HAP-1 (cell line): ENCODE measurements at regions not wholly inside any gene's neighbourhood (a gene's known extent, or its start where the extent isn't known, plus 50 kb on each side); places are given as distances from the start of the nearest gene placed in this dataset.

Source experiments
- DNase-seq, 2 experiments: peaks; one replicate each; pipeline ENCODE4 v3.0.0-alpha.2; 2016 to 2020; ENCODE audit warnings: low spot score in 2 of 2
- H3K27me3 ChIP-seq: fragments of 250-450 bp; sonication (Bioruptor Pico); 2 replicates; pipeline ENCODE4 v1.5.1; 2020; ENCODE audit warnings: low read depth, mild to moderate bottlenecking, moderate library complexity
- H3K36me3 ChIP-seq: fragments of 250-450 bp; sonication (Bioruptor Pico); replicated peaks from 2 replicates; pipeline ENCODE4 v1.5.1; 2020; ENCODE audit warnings: mild to moderate bottlenecking
- H3K4me1 ChIP-seq: fragments of 250-450 bp; sonication (Bioruptor Pico); 2 replicates; pipeline ENCODE4 v1.5.1; 2020; ENCODE audit warnings: mild to moderate bottlenecking
- H3K4me3 ChIP-seq: fragments of 250-450 bp; sonication (Bioruptor Pico); 2 replicates; pipeline ENCODE4 v1.5.1; 2020; ENCODE audit warnings: mild to moderate bottlenecking, moderate library complexity
- H3K9me3 ChIP-seq: fragments of 250-450 bp; sonication (Bioruptor Pico); 2 replicates; pipeline ENCODE4 v1.5.1; 2020; ENCODE audit warnings: mild to moderate bottlenecking, moderate library complexity
- in situ Hi-C: fragments of 300-500 bp; cut with MboI; formaldehyde crosslinking; loops from 3 replicates; pipeline ENCODE4 v1.14.3; 2020; ENCODE audit warnings: low sequenced_read_pairs, inconsistent platforms, mixed read lengths

DNA sequence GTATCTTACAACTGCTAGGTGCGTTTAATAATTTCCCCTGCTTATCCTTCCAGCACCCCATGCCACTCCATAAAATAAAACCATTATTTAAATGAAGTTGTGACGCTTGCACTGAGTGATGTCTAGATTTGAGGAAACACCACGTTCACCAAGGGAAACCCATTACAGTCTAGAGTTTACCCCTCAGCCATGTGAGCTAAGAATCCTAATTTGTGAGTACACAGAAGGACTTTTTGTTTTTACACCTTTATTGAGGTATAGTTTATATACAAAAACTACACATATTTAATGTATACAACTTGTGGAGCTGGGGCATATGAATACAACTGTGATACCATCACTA lies 326.8 kb downstream of the RAPGEF2 start:
- Histone ChIP-seq H3K9me3 (no peaks in the 10 kb centered on the region), H3K4me1 (no peaks in the 10 kb centered on the region), H3K36me3 (no peaks in the 10 kb centered on the region), H3K4me3 (no peak overlapping the region), H3K27me3 (no peaks in the 10 kb centered on the region)
- no peak for DNase-seq
- in situ Hi-C loops, result loop anchor here (25.0 kb wide), 1 partner anchor 1167 kb away; no protein-coding TSS in a partner anchor

DNA sequence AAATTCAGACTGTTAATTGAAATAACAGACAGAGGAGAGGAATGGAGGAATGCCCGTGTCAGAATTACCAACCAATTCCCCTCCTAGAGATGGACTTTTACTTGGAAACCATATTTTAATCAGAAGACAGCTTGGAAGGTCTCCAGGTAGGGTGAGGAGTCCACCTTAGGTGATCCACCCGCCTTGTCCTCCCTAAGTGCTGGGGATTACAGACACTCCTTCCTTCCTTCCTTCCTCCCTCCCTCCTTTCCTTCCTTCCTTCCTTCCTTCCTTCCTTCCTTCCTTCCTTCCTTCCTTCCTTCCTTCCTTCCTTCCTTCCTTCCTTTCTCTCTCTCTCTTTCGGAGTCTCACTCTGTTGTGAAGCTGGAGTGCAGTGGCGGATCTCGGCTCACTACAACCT lies 328.0 kb downstream of the RAPGEF2 start:
- Histone ChIP-seq H3K27me3 (no peaks in the 10 kb centered on the region), H3K36me3 (no peaks in the 10 kb centered on the region), H3K4me1 (no peaks in the 10 kb centered on the region), H3K4me3 (no peak overlapping the region), H3K9me3 (no peaks in the 10 kb centered on the region)
- no peak for DNase-seq
- in situ Hi-C loops, result loop anchor here (25.0 kb wide), 1 partner anchor 1169 kb away; no protein-coding TSS in a partner anchor

DNA sequence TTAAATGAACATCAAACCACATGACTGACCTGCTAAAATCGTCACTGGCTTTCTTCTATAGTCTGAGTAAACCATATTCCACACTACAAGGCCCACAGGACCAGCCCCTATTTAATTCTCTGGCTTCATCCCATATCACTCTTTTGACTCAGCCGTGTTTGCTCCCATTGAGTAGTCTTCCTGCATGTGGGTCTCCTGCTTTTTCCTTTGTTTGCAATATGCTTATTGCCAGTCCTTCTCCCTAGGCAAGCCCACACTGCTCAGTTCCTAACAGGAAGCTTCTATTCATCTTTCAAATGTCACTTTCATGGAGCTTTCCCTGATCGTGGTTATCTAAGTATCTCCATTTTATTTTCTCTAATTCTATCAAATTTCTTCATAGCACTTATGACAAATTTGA lies 329.6 kb downstream of the RAPGEF2 start:
- no peaks in the 10 kb centered on the region for H3K4me1 ChIP-seq
- H3K27me3 ChIP-seq, result no peaks in the 10 kb centered on the region
- in situ Hi-C loops, result loop anchor here (25.0 kb wide), 1 partner anchor 1170 kb away; no protein-coding TSS in a partner anchor
- DNase-seq, result no peak
- no peaks in the 10 kb centered on the region for H3K36me3 ChIP-seq
- no peak overlapping the region for H3K4me3 ChIP-seq
- no peaks in the 10 kb centered on the region for H3K9me3 ChIP-seq

DNA sequence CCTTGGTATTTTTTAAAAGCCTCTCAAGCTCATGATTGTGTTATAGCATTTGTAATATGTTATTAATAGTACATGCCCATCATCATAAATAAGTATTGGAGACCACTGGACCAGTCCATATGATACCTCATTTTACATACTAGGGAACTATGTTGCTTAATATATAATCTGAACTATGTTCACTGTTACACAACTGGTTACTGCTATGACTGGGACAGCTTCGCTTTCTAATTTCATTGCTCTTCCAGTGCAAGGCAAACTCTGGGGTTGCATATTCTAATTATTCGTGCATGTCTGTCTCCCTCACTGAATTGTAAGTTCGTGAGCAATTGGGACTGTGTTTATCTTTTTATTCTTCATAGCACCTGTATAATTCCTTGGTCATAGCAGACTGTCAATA lies 330.5 kb downstream of the RAPGEF2 start:
- Histone ChIP-seq H3K9me3 (no peaks in the 10 kb centered on the region), H3K36me3 (no peaks in the 10 kb centered on the region), H3K4me3 (no peak overlapping the region), H3K4me1 (no peaks in the 10 kb centered on the region), H3K27me3 (no peaks in the 10 kb centered on the region)
- DNase-seq, result no peak
- in situ Hi-C loops, result loop anchor here (25.0 kb wide), 1 partner anchor 1171 kb away; no protein-coding TSS in a partner anchor

DNA sequence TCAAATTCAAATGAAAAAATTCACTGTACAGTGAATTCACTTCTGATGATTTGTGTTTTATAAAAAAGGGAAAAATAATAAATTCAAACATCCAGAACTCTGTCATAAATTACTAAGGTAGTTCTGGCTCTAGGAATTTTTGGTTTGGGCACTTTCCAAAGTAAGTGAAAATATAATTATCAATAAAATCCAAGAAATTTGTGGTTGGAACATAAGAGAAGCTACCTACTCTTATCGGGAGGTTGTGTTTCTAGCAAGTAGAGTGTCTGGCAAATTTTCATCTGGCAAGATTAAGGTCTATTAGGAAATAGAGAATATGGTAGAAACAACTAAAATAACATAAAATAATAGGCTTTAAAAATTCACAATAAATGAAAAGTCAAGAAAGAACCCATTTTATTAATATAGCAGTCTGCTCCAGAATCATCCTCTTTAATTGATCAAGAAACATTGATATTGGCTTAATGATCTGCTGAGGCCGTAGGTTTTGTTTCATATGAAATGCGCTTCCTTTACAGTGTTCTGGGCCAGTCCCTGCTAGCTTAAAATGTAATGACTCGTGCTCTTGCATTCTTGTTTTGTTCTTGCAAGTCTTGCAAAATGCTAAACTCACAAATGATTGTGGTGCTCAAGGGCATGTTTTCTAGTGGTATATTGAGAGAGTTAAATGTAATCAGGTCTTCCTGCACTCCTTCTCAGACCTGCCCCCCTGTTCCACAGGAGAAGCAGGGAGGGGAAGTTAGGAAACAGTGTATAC lies 331.4 kb downstream of the RAPGEF2 start:
- no peaks in the 10 kb centered on the region for H3K4me1 ChIP-seq
- H3K27me3 ChIP-seq, result no peaks in the 10 kb centered on the region
- H3K36me3 ChIP-seq, result no peaks in the 10 kb centered on the region
- no peak overlapping the region for H3K4me3 ChIP-seq
- no peak for DNase-seq
- in situ Hi-C loops, result loop anchor here (25.0 kb wide), 1 partner anchor 1172 kb away; no protein-coding TSS in a partner anchor
- H3K9me3 ChIP-seq, result no peaks in the 10 kb centered on the region

DNA sequence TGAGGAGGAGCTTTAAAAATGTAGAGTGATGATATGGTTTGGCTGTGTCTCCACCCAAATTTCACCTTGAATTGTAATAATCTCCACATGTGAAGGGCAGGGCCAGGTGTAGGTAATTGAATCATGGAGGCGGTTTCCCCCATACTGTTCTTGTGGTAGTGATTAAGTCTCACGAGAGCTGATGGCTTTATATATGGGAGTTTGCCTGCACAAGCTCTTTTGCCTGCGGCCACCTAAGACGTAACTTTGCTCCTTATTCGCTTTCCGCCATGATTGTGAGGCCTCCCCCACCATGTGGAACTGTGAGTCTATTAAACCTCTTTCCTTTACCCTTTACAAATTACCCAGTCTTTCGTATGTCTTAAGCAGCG lies 332.0 kb downstream of the RAPGEF2 start:
- in situ Hi-C loops, result loop anchor here (25.0 kb wide), 1 partner anchor 1173 kb away; no protein-coding TSS in a partner anchor

DNA sequence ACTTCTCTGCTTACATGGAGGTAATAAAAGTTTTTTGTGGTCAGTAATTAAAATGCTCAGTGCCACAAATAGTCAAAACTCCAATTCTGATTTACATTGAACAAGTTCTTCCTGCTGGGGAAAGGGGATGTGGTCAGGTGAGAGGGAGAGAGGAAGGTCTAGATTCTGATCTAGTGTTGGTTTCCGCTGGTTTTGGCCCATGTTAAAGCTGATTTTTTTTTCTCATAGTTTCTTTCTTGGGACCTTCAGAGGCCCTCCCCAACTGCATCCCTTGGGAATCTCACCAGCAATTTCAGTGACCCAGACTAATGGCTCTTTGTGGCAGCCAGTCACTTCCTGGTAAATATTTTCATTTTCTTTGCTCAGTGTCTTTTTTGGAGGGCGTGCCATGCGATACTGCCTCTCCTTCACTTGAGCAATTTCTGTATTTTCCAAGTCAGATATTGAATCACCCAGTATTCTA lies 332.7 kb downstream of the RAPGEF2 start:
- Histone ChIP-seq H3K27me3 (no peaks in the 10 kb centered on the region), H3K4me3 (no peak overlapping the region), H3K4me1 (no peaks in the 10 kb centered on the region), H3K9me3 (no peaks in the 10 kb centered on the region), H3K36me3 (no peaks in the 10 kb centered on the region)
- DNase-seq, result no peak
- in situ Hi-C loops, result loop anchor here (25.0 kb wide), 1 partner anchor 1173 kb away; no protein-coding TSS in a partner anchor

More for the DNA sequence above, 332.0 kb downstream of the RAPGEF2 start:
- no peak for DNase-seq
- Histone ChIP-seq H3K36me3 (no peaks in the 10 kb centered on the region), H3K9me3 (no peaks in the 10 kb centered on the region), H3K4me3 (no peak overlapping the region), H3K27me3 (no peaks in the 10 kb centered on the region), H3K4me1 (no peaks in the 10 kb centered on the region)

DNA sequence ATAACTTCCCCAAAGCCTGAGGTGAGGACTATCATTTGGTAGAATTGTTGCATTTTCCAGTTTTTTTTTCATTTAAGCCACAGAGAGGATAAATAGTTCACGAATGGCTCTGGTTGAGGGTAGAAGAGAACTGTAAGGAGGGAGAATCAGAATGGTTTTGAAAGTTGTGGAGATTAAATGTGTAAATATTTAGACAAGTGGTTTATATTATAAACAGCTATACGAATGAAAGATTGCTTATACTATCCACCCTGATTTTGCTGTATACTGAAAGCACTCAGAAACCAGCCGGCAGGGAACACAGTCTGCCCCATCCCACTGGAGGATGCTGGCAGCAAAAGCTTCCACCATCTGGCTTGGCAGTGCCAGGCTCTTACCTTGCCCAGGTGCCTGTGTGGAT lies 341.1 kb downstream of the RAPGEF2 start:
- H3K4me3 ChIP-seq, result no peak overlapping the region
- in situ Hi-C loops, result loop anchor here (10.0 to 25.0 kb wide), 2 partner anchors 579 to 1182 kb away; no protein-coding TSS in a partner anchor
- no peak for DNase-seq
- H3K27me3 ChIP-seq, result peaks cover 2% of the 10 kb centered on the region; the same call in 1 of the 2 replicates
- H3K36me3 ChIP-seq, result no peaks in the 10 kb centered on the region
- H3K4me1 ChIP-seq, result peaks cover 4% of the 10 kb centered on the region
- H3K9me3 ChIP-seq, result no peaks in the 10 kb centered on the region

DNA sequence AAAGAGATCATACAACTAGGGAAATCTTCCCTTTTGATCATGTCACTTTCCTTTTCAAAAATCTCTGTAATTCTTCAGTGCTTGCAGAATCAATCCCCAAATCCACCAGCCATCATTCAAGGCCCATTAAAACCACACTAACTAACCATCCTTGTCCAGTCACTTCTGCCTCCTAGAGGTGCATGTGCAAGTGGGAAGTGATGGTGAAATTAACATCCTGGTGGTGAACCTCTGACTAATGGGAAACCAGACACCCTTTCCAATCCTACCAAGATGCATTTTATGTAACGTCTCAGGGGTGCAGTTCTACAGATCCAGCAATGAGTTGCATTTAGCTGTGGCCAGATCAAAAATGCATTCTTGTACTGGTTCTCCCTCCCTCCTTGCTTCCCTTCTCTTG lies 341.8 kb downstream of the RAPGEF2 start:
- H3K36me3 ChIP-seq, result no peaks in the 10 kb centered on the region
- H3K9me3 ChIP-seq, result no peaks in the 10 kb centered on the region
- DNase-seq, result no peak
- peaks cover 4% of the 10 kb centered on the region for H3K4me1 ChIP-seq
- peaks cover 2% of the 10 kb centered on the region; the same call in 1 of the 2 replicates for H3K27me3 ChIP-seq
- in situ Hi-C loops, result loop anchor here (5.0 to 25.0 kb wide), 3 partner anchors 242 to 1182 kb away; no protein-coding TSS in a partner anchor
- no peak overlapping the region for H3K4me3 ChIP-seq

DNA sequence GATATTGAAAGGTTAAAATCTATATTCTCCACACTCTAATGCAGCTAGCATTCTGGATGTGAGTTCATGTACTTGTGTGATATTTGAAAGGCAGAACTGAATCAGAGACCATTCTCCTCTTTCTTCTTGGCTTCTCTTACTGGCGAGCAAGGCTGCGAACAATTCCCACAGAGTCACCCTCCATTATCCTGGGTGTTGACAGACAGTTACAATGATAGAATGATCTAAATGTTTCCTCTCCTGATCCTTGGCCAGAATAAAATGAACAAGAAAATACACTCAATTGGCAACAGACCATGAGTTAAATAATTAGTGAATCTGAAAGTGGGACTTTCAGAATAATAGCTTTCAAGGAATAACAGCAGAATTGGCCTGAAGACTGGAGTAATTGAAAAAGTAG lies 342.8 kb downstream of the RAPGEF2 start:
- H3K36me3 ChIP-seq, result no peaks in the 10 kb centered on the region
- peaks cover 4% of the 10 kb centered on the region for H3K4me1 ChIP-seq
- DNase-seq, result no peak
- H3K4me3 ChIP-seq, result no peak overlapping the region
- H3K27me3 ChIP-seq, result peaks cover 2% of the 10 kb centered on the region; the same call in 1 of the 2 replicates
- no peaks in the 10 kb centered on the region for H3K9me3 ChIP-seq
- in situ Hi-C loops, result loop anchor here (5.0 to 25.0 kb wide), 3 partner anchors 243 to 1183 kb away; no protein-coding TSS in a partner anchor

DNA sequence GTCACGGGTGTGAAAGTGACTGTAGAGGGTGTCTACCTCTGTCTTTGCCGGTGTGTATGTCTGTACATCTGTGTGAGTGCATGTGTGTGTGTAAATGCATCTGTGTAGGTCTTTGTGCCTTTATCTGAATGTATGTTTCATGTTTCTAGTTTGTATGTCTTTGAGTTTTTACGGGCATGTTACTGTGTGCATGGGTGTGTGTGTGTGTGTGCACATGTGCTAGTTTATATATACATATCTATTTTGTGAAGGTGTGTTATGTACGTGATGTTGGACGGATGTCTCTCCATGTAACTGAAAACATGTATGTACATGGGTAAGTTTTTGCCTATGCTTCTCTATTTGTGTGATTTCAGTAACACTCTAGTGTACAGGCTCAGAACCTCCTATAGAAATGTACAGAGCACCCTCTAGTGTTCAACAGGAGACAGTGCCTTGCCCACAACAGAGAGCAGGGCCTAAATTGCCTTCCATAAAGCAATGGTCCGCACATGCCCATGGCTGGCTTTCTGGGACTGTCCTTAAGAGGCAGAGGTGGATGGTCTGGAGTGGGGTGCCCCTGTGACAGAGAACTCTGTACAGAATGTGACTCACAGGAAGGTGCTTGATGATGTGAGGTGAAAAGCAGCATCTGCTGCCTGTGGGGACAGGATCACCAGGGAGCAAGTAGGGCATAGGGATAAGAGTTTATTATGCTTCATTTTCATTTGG lies 343.5 kb downstream of the RAPGEF2 start:
- peak; percentile 56 to 70 for DNase-seq
- H3K36me3 ChIP-seq, result no peaks in the 10 kb centered on the region
- peaks cover 2% of the 10 kb centered on the region; the same call in 1 of the 2 replicates for H3K27me3 ChIP-seq
- no peaks in the 10 kb centered on the region for H3K9me3 ChIP-seq
- H3K4me3 ChIP-seq, result no peak overlapping the region
- H3K4me1 ChIP-seq, result peaks cover 4% of the 10 kb centered on the region
- in situ Hi-C loops, result loop anchor here (5.0 to 25.0 kb wide), 3 partner anchors 244 to 1184 kb away; no protein-coding TSS in a partner anchor

DNA sequence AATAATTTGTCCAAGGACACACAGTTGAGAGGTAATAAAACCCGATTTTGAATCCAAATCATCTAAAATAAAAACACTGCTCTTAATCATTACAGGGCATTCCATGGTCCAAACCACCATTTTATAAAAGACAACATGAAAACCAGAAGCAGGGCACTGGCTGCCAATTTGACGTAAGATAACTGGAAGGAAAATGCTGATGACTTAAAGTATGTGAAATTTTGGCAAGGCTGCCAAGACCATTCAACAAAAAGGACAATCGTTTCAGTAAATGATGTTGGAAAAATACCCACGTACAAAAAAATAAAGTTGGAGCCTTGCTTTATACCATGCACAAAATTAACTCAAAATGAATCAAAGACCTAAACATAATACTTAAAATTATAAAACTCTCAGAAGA lies 344.4 kb downstream of the RAPGEF2 start:
- Histone ChIP-seq H3K9me3 (no peaks in the 10 kb centered on the region), H3K36me3 (no peaks in the 10 kb centered on the region), H3K4me3 (no peak overlapping the region), H3K4me1 (peaks cover 4% of the 10 kb centered on the region), H3K27me3 (peaks cover 2% of the 10 kb centered on the region; the same call in 1 of the 2 replicates)
- in situ Hi-C loops, result loop anchor here (5.0 to 25.0 kb wide), 3 partner anchors 245 to 1185 kb away; no protein-coding TSS in a partner anchor
- DNase-seq, result no peak

DNA sequence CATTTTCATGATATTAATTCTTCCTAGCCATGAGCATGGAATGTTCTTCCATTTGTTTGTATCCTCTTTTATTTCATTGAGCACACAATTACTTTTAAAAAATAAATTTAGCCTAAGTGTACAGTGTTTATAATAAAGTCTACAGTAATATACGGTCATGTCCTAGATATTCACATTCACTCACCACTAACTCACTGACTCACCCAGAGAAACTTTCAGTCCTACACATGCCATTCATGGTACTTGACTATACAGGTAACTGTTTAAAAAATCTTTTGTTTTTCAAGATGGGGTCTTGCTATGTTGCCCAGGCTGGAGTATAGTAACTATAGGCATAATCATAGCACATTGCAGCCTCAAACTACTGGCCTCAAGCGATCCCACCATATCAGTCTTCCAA lies 348.1 kb downstream of the RAPGEF2 start:
- Histone ChIP-seq H3K4me3 (no peak overlapping the region), H3K27me3 (peaks cover 2% of the 10 kb centered on the region; the same call in 1 of the 2 replicates), H3K4me1 (peaks cover 4% of the 10 kb centered on the region), H3K36me3 (no peaks in the 10 kb centered on the region), H3K9me3 (no peaks in the 10 kb centered on the region)
- in situ Hi-C loops, result no loop called here
- no peak for DNase-seq
